ENCODE measurements at regions not wholly inside any gene's neighbourhood (a gene's known extent, or its start where the extent isn't known, plus 50 kb on each side); places are given as distances from the start of the nearest gene placed in this dataset.

GRCh38 chr5:44708602-44709001 is 100.1 kb upstream of the MRPS30 start:
- TF ChIP-seq, protein P1, sequence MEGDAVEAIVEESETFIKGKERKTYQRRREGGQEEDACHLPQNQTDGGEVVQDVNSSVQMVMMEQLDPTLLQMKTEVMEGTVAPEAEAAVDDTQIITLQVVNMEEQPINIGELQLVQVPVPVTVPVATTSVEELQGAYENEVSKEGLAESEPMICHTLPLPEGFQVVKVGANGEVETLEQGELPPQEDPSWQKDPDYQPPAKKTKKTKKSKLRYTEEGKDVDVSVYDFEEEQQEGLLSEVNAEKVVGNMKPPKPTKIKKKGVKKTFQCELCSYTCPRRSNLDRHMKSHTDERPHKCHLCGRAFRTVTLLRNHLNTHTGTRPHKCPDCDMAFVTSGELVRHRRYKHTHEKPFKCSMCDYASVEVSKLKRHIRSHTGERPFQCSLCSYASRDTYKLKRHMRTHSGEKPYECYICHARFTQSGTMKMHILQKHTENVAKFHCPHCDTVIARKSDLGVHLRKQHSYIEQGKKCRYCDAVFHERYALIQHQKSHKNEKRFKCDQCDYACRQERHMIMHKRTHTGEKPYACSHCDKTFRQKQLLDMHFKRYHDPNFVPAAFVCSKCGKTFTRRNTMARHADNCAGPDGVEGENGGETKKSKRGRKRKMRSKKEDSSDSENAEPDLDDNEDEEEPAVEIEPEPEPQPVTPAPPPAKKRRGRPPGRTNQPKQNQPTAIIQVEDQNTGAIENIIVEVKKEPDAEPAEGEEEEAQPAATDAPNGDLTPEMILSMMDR (IDR thresholded peaks at IDR 0.05; ENCODE audit: insufficient read depth in 1 of 2, low read depth in 1 of 2, low read length in 1 of 2, severe bottlenecking in 1 of 2, unreplicated experiment in 1 of 2) = no peak
- no peaks in the 10 kb centered on the region for H3K36me3 Mint-ChIP-seq (ENCODE audit: insufficient read depth, unreplicated experiment)

GRCh38 chr5:44707721-44708120 is 101.0 kb upstream of the MRPS30 start:
- H3K27me3 ChIP-seq (replicated peaks; ENCODE audit: control insufficient read depth, insufficient read depth, low read length) = no peaks in the 10 kb centered on the region
- no peak overlapping the region for H3K27ac Mint-ChIP-seq (ENCODE audit: unreplicated experiment)
- CTCF ChIA-PET = no interaction called here
- TF ChIP-seq, protein P1 (IDR thresholded peaks at IDR 0.05; ENCODE audit: insufficient read depth in 1 of 2, low read depth in 1 of 2, low read length in 1 of 2, severe bottlenecking in 1 of 2, unreplicated experiment in 1 of 2) = no peak
- no peaks in the 10 kb centered on the region; the same call in 1 of the 2 replicates for H3K9me3 ChIP-seq
- peaks cover 2% of the 10 kb centered on the region for H3K27me3 Mint-ChIP-seq (ENCODE audit: insufficient read depth, unreplicated experiment)
- no peaks in the 10 kb centered on the region for H3K36me3 ChIP-seq (ENCODE audit: control insufficient read depth, insufficient read depth, low read length)
- H3K4me1 ChIP-seq = no peaks in the 10 kb centered on the region
- POLR2A ChIA-PET = no interaction called here
- no peaks in the 10 kb centered on the region for H3K36me3 Mint-ChIP-seq (ENCODE audit: insufficient read depth, unreplicated experiment)
- intact Hi-C loops (cut with micrococcal nuclease; ENCODE audit: unreplicated experiment) = no loop called here
- H3K9me3 Mint-ChIP-seq (ENCODE audit: unreplicated experiment) = peaks cover 7% of the 10 kb centered on the region
- DNase-seq = no peak
- H3K4me3 Mint-ChIP-seq (ENCODE audit: unreplicated experiment) = no peak overlapping the region
- no TSS peak for BruUV-seq (replicated peaks)
- H3K4me3 ChIP-seq (ENCODE audit: low read depth, low read length) = no peak overlapping the region
- H3K4me1 Mint-ChIP-seq (ENCODE audit: low read depth, unreplicated experiment) = no peaks in the 10 kb centered on the region

More at GRCh38 chr5:44708602-44709001, 100.1 kb upstream of the MRPS30 start:
- Mint-ChIP-seq H3K27me3 (ENCODE audit: insufficient read depth, unreplicated experiment) (peaks cover 2% of the 10 kb centered on the region), H3K27ac (ENCODE audit: unreplicated experiment) (no peak overlapping the region), H3K4me3 (ENCODE audit: unreplicated experiment) (no peak overlapping the region), H3K4me1 (ENCODE audit: low read depth, unreplicated experiment) (no peaks in the 10 kb centered on the region), H3K9me3 (ENCODE audit: unreplicated experiment) (peaks cover 7% of the 10 kb centered on the region)
- ChIA-PET POLR2A (no interaction called here), CTCF (no interaction called here)
- Histone ChIP-seq H3K36me3 (ENCODE audit: control insufficient read depth, insufficient read depth, low read length) (no peaks in the 10 kb centered on the region), H3K4me3 (ENCODE audit: low read depth, low read length) (no peak overlapping the region), H3K4me1 (no peaks in the 10 kb centered on the region), H3K27me3 (replicated peaks; ENCODE audit: control insufficient read depth, insufficient read depth, low read length) (no peaks in the 10 kb centered on the region), H3K9me3 (no peaks in the 10 kb centered on the region; the same call in 1 of the 2 replicates)
- intact Hi-C loops (cut with micrococcal nuclease; ENCODE audit: unreplicated experiment) = no loop called here
- BruUV-seq (replicated peaks) = no TSS peak
- no peak for DNase-seq

DNA sequence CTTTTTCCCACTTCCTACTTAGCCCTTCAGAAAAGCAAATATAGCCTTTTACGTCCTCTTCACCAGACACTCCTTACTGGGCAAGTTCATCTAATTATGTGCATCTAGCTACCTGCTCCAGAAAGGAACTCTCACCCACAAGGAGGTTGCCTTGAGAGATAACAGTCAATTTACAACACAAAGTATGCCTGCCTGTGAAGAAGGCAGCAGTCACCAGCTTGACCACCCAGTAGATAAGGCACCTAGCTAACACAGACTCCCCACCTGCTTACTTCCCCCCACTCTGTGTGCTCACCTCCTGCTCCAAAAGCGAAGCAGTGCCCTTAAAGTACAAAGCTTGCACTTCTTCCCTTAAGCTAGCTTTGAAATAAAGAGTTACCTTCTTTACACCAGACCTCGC is 111.7 kb upstream of the MRPS30 start:
- H3K4me1 Mint-ChIP-seq (ENCODE audit: low read depth, unreplicated experiment) = no peaks in the 10 kb centered on the region
- no peak overlapping the region for H3K4me3 Mint-ChIP-seq (ENCODE audit: unreplicated experiment)
- no peaks in the 10 kb centered on the region for H3K36me3 Mint-ChIP-seq (ENCODE audit: insufficient read depth, unreplicated experiment)
- TF ChIP-seq, protein P1 (IDR thresholded peaks at IDR 0.05; ENCODE audit: insufficient read depth in 1 of 2, low read depth in 1 of 2, low read length in 1 of 2, severe bottlenecking in 1 of 2, unreplicated experiment in 1 of 2) = no peak
- CTCF ChIA-PET = no interaction called here
- H3K36me3 ChIP-seq (ENCODE audit: control insufficient read depth, insufficient read depth, low read length) = no peaks in the 10 kb centered on the region
- intact Hi-C loops (cut with micrococcal nuclease; ENCODE audit: unreplicated experiment) = no loop called here
- no peaks in the 10 kb centered on the region for H3K27me3 Mint-ChIP-seq (ENCODE audit: insufficient read depth, unreplicated experiment)
- no peak overlapping the region for H3K4me3 ChIP-seq (ENCODE audit: low read depth, low read length)
- no TSS peak for BruUV-seq (replicated peaks)
- no peaks in the 10 kb centered on the region for H3K9me3 Mint-ChIP-seq (ENCODE audit: unreplicated experiment)
- no peaks in the 10 kb centered on the region for H3K27me3 ChIP-seq (replicated peaks; ENCODE audit: control insufficient read depth, insufficient read depth, low read length)
- DNase-seq = no peak
- POLR2A ChIA-PET = no interaction called here
- peaks cover 2% of the 10 kb centered on the region for H3K4me1 ChIP-seq
- no peaks in the 10 kb centered on the region for H3K9me3 ChIP-seq
- H3K27ac Mint-ChIP-seq (ENCODE audit: unreplicated experiment) = no peak overlapping the region

Measured in Caco-2 (cell line).